ENCODE measurements at regions not wholly inside any gene's neighbourhood (a gene's known extent, or its start where the extent isn't known, plus 50 kb on each side); places are given as distances from the start of the nearest gene placed in this dataset.

DNA sequence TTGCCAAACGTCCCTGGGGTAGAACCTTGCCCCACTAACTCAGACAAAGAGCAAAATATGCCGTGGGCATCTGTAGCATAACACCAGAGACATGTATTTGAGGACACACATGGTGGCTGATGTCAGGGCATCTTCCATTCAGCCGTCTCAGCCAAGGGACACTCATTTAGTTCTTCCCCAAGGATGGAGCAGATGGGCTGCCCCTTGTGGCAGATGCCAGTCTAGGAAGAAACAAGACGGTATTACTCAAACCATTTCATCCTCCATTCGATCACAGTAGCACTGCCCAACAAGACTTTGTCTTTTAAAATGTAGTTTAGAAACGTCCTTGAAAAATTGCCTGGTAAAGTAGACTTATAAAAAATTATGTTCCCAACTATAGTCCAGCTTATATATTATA is 937.6 kb upstream of the EEF2KMT start:
- dilution Hi-C loops (cut with MboI; ENCODE audit: extremely low pct_ligation_motif_present, low sequenced_read_pairs) = no loop called here
- Histone ChIP-seq H2AFZ (ENCODE audit: low read depth, low read length) (no peak overlapping the region), H3K79me2 (ENCODE audit: control insufficient read depth, insufficient read depth, low read length) (no peaks in the 10 kb centered on the region), H3K4me3 (replicated peaks in 1 of 3; ENCODE audit: insufficient read depth in 1 of 3, low read depth in 1 of 3, low read length in 3 of 3) (no peak overlapping the region), H3K4me1 (ENCODE audit: control insufficient read depth, extremely low read depth, insufficient read depth, low read length) (no peaks in the 10 kb centered on the region), H3K4me2 (ENCODE audit: insufficient read depth, low read length) (no peak overlapping the region), H3K9ac (replicated peaks; ENCODE audit: extremely low read depth, insufficient read depth, low read length) (no peak overlapping the region), H4K20me1 (replicated peaks; ENCODE audit: control insufficient read depth, extremely low read depth, insufficient read depth, low read length) (no peaks in the 10 kb centered on the region), H3K27ac (ENCODE audit: insufficient read depth, low read depth, low read length) (no peak overlapping the region), H3K9me1 (replicated peaks; ENCODE audit: control insufficient read depth, extremely low read depth, insufficient read depth, low read length) (no peaks in the 10 kb centered on the region), H3K27me3 (ENCODE audit: control insufficient read depth in 2 of 2, insufficient read depth in 2 of 2, low read length in 2 of 2) (no peaks in the 10 kb centered on the region), H3K36me3 (ENCODE audit: control insufficient read depth in 2 of 2, extremely low read depth in 1 of 2, insufficient read depth in 2 of 2, low read length in 2 of 2) (no peaks in the 10 kb centered on the region), H3K9me3 (replicated peaks; ENCODE audit: control insufficient read depth, insufficient read depth, low read length) (peaks cover 2% of the 10 kb centered on the region)
- BruUV-seq (replicated peaks) = no TSS peak
- ChIA-PET POLR2A (no interaction called here), CTCF (no interaction called here)
- no peak for DNase-seq (ENCODE audit: low read depth, low spot score)
- TF ChIP-seq, protein P1, sequence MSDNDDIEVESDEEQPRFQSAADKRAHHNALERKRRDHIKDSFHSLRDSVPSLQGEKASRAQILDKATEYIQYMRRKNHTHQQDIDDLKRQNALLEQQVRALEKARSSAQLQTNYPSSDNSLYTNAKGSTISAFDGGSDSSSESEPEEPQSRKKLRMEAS (IDR thresholded peaks at IDR 0.05; ENCODE audit: insufficient read depth, insufficient read length) = no peak
- TF ChIP-seq FOS (IDR thresholded peaks at IDR 0.05; ENCODE audit: borderline replicate concordance, insufficient read depth, low read length) (no peak), MYC (IDR thresholded peaks at IDR 0.05; ENCODE audit: low read depth, low read length) (no peak), GATA2 (IDR thresholded peaks at IDR 0.05; ENCODE audit: insufficient read depth, insufficient read length, low read depth, low read length) (no peak), JUN (IDR thresholded peaks at IDR 0.05; ENCODE audit: borderline replicate concordance, insufficient read depth, insufficient read length, low read depth) (no peak), EZH2 (IDR thresholded peaks at IDR 0.05; ENCODE audit: borderline replicate concordance, low read depth, low read length, severe bottlenecking) (no peak)
- FAIRE-seq = no peak
- intact Hi-C loops (cut with micrococcal nuclease) = no loop called here

DNA sequence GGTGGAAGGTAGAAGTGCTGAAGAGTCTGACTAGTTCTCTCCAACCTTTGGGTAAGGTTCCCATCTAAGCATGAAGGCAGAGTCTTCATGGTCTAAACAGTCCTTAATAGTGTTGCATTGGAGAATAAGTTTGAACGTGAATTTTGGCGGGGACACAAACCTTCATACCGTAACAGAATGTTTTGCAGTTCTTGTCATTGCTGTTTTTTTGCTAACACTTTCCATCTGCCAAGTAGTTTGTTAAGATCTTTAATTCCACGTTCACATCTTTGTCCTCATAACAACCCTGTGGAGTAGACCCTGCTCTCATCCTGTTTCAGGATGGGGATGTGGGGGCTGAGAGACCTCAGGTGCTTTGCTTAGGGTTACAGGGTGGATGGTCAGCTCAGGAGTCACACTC is 936.9 kb upstream of the EEF2KMT start:
- FAIRE-seq (no peak), DNase-seq (ENCODE audit: low read depth, low spot score) (no peak)
- H3K4me3 ChIP-seq (replicated peaks in 1 of 3; ENCODE audit: insufficient read depth in 1 of 3, low read depth in 1 of 3, low read length in 3 of 3) = no peak overlapping the region
- no peak overlapping the region for H3K27ac ChIP-seq (ENCODE audit: insufficient read depth, low read depth, low read length)
- intact Hi-C loops (cut with micrococcal nuclease) = no loop called here
- no peaks in the 10 kb centered on the region for H3K4me1 ChIP-seq (ENCODE audit: control insufficient read depth, extremely low read depth, insufficient read depth, low read length)
- H3K9me1 ChIP-seq (replicated peaks; ENCODE audit: control insufficient read depth, extremely low read depth, insufficient read depth, low read length) = no peaks in the 10 kb centered on the region
- ChIA-PET CTCF (no interaction called here), POLR2A (no interaction called here)
- no peak overlapping the region for H3K4me2 ChIP-seq (ENCODE audit: insufficient read depth, low read length)
- H3K36me3 ChIP-seq (ENCODE audit: control insufficient read depth in 2 of 2, extremely low read depth in 1 of 2, insufficient read depth in 2 of 2, low read length in 2 of 2) = no peaks in the 10 kb centered on the region
- no peak overlapping the region for H3K9ac ChIP-seq (replicated peaks; ENCODE audit: extremely low read depth, insufficient read depth, low read length)
- TF ChIP-seq FOS (IDR thresholded peaks at IDR 0.05; ENCODE audit: borderline replicate concordance, insufficient read depth, low read length) (no peak), EZH2 (IDR thresholded peaks at IDR 0.05; ENCODE audit: borderline replicate concordance, low read depth, low read length, severe bottlenecking) (no peak), MYC (IDR thresholded peaks at IDR 0.05; ENCODE audit: low read depth, low read length) (no peak), POLR2AphosphoS5 (IDR thresholded peaks at IDR 0.05; ENCODE audit: insufficient read depth, low read depth, low read length) (no peak), POLR2A (IDR thresholded peaks at IDR 0.05; ENCODE audit: low read depth, low read length) (no peak), JUN (IDR thresholded peaks at IDR 0.05; ENCODE audit: borderline replicate concordance, insufficient read depth, insufficient read length, low read depth) (no peak), GATA2 (IDR thresholded peaks at IDR 0.05; ENCODE audit: insufficient read depth, insufficient read length, low read depth, low read length) (no peak)
- TF ChIP-seq, protein P2, sequence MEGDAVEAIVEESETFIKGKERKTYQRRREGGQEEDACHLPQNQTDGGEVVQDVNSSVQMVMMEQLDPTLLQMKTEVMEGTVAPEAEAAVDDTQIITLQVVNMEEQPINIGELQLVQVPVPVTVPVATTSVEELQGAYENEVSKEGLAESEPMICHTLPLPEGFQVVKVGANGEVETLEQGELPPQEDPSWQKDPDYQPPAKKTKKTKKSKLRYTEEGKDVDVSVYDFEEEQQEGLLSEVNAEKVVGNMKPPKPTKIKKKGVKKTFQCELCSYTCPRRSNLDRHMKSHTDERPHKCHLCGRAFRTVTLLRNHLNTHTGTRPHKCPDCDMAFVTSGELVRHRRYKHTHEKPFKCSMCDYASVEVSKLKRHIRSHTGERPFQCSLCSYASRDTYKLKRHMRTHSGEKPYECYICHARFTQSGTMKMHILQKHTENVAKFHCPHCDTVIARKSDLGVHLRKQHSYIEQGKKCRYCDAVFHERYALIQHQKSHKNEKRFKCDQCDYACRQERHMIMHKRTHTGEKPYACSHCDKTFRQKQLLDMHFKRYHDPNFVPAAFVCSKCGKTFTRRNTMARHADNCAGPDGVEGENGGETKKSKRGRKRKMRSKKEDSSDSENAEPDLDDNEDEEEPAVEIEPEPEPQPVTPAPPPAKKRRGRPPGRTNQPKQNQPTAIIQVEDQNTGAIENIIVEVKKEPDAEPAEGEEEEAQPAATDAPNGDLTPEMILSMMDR (IDR thresholded peaks at IDR 0.05; ENCODE audit: extremely low read depth in 1 of 2, insufficient read depth in 1 of 2, low read depth in 1 of 2, low read length in 2 of 2) = no peak
- TF ChIP-seq, protein P1 (IDR thresholded peaks at IDR 0.05; ENCODE audit: insufficient read depth, insufficient read length) = no peak
- no peak overlapping the region for H2AFZ ChIP-seq (ENCODE audit: low read depth, low read length)
- no peaks in the 10 kb centered on the region for H4K20me1 ChIP-seq (replicated peaks; ENCODE audit: control insufficient read depth, extremely low read depth, insufficient read depth, low read length)
- H3K27me3 ChIP-seq (ENCODE audit: control insufficient read depth in 2 of 2, insufficient read depth in 2 of 2, low read length in 2 of 2) = no peaks in the 10 kb centered on the region
- H3K9me3 ChIP-seq (replicated peaks; ENCODE audit: control insufficient read depth, insufficient read depth, low read length) = peaks cover 2% of the 10 kb centered on the region
- no TSS peak for BruUV-seq (replicated peaks)
- dilution Hi-C loops (cut with MboI; ENCODE audit: extremely low pct_ligation_motif_present, low sequenced_read_pairs) = no loop called here
- H3K79me2 ChIP-seq (ENCODE audit: control insufficient read depth, insufficient read depth, low read length) = no peaks in the 10 kb centered on the region
